HG02970 (cell line): ENCODE measurements at regions not wholly inside any gene's neighbourhood (a gene's known extent, or its start where the extent isn't known, plus 50 kb on each side); places are given as distances from the start of the nearest gene placed in this dataset.
"Not testable (repeated sequence)": the region's sequence is repeated elsewhere in the genome, so short reads cannot be mapped to it uniquely, and the experiment has no call there.

ENCODE experiments used
- ATAC-seq: cut with Tn5 transposase; IDR thresholded peaks from one replicate; pipeline ENCODE4 v1.9.1; 2021; ENCODE audit warnings: mild to moderate bottlenecking, moderate library complexity, moderate number of reproducible peaks; ENCODE audit not compliant: unreplicated experiment, low FRiP score

- ATAC-seq, result no peak
Measured at GRCh38 chr13:78540058-78540457, 63.3 kb downstream of the POU4F1 start.

- not testable (repeated sequence) for ATAC-seq
Measured at GRCh38 chr13:78526044-78526443, 77.3 kb downstream of the POU4F1 start.

- ATAC-seq, result no peak
Measured at GRCh38 chr13:78524936-78525335, 78.4 kb downstream of the POU4F1 start.

- no peak for ATAC-seq
Measured at GRCh38 chr13:78521091-78521490, 82.3 kb downstream of the POU4F1 start.

GRCh38 chr13:78520425-78520824 lies 82.9 kb downstream of the POU4F1 start:
- no peak for ATAC-seq

GRCh38 chr13:78518482-78518881 lies 84.9 kb downstream of the POU4F1 start:
- not testable (repeated sequence) for ATAC-seq

- ATAC-seq, result no peak
Measured at GRCh38 chr13:78499802-78500201, 103.5 kb downstream of the POU4F1 start.

- no peak for ATAC-seq
Measured at GRCh38 chr13:78497702-78498355, 105.5 kb downstream of the POU4F1 start.

GRCh38 chr13:78491978-78492377 lies 111.4 kb downstream of the POU4F1 start:
- no peak for ATAC-seq

- ATAC-seq, result not testable (repeated sequence)
Measured at GRCh38 chr13:78490225-78490624, 113.1 kb downstream of the POU4F1 start.

- ATAC-seq, result no peak
Measured at GRCh38 chr13:78487707-78488106, 115.6 kb downstream of the POU4F1 start.

GRCh38 chr13:78485803-78486202 lies 117.5 kb downstream of the POU4F1 start:
- ATAC-seq, result no peak

GRCh38 chr13:78478183-78478582 lies 125.2 kb downstream of the POU4F1 start:
- ATAC-seq, result no peak

GRCh38 chr13:78476910-78477309 lies 126.4 kb downstream of the POU4F1 start:
- ATAC-seq, result no peak

GRCh38 chr13:78468621-78469020 lies 134.7 kb downstream of the POU4F1 start:
- no peak for ATAC-seq

- no peak for ATAC-seq
Measured at GRCh38 chr13:78465250-78465649, 138.1 kb downstream of the POU4F1 start.

GRCh38 chr13:78460176-78460575 lies 143.2 kb downstream of the POU4F1 start:
- ATAC-seq, result no peak

- ATAC-seq, result no peak
Measured at GRCh38 chr13:78443839-78444238, 159.5 kb downstream of the POU4F1 start.

GRCh38 chr13:78437781-78438180 lies 165.6 kb downstream of the POU4F1 start:
- ATAC-seq, result no peak

GRCh38 chr13:78436311-78436710 lies 167.0 kb downstream of the POU4F1 start:
- no peak for ATAC-seq

GRCh38 chr13:78431328-78431727 lies 172.0 kb downstream of the POU4F1 start:
- ATAC-seq, result no peak

GRCh38 chr13:78430811-78431210 lies 172.5 kb downstream of the POU4F1 start:
- no peak for ATAC-seq
